GM12878 (cell line): ENCODE measurements at regions not wholly inside any gene's neighbourhood (a gene's known extent, or its start where the extent isn't known, plus 50 kb on each side); places are given as distances from the start of the nearest gene placed in this dataset.

Experiments
- ATAC-seq: fragments of 200-7000 bp; cut with Tn5 transposase; 3 replicates; pipeline ENCODE4 v1.9.1; 2020; ENCODE audit warnings: mild to moderate bottlenecking, moderate library complexity
- BruUV-seq: library from RNA; stranded (reverse); fragments of 400-500 nt; replicated peaks from 2 replicates; lab custom pipeline; 2021; lab: Mats Ljungman, UMichigan
- CTCF ChIA-PET: fragments of 300-600 bp; sonication (Branson Sonifier 250); formaldehyde crosslinking; extraction: SDS; loops from one replicate; lab custom pipeline; 2021; ENCODE audit warnings: inconsistent platforms; lab: Yijun Ruan, JAX
- POLR2A ChIA-PET: fragments of 350-600 bp; formaldehyde crosslinking; extraction: SDS; loops from one replicate; lab custom pipeline; 2021; ENCODE audit warnings: inconsistent platforms; lab: Charles Lee
- RAD21 ChIA-PET: fragments of 300-600 bp; sonication (Branson Sonifier 250); formaldehyde crosslinking; loops from one replicate; lab custom pipeline; 2023; ENCODE audit warnings: antibody characterized with exemption; ENCODE audit not compliant: unreplicated experiment; lab: Charles Lee
- SMC1A ChIA-PET: fragments of 300-600 bp; sonication (Branson Sonifier 250); formaldehyde crosslinking; loops from one replicate; lab custom pipeline; 2023; ENCODE audit not compliant: unreplicated experiment, uncharacterized antibody; lab: Charles Lee
- DNase-seq: peaks from one replicate; pipeline ENCODE4 v3.0.0-alpha.2; 2011; ENCODE audit warnings: low read depth, low spot score
- FAIRE-seq: peaks from 3 replicates; lab custom pipeline; 2011; peaks lifted over from hg19 to GRCh38; lab: Jason Lieb, UNC
- H2AFZ ChIP-seq: 2 replicates; pipeline ENCODE4 v1.6.0; 2011; ENCODE audit warnings: low read depth, low read length, control low read depth; ENCODE audit not compliant: control insufficient read depth
- H3K27ac ChIP-seq: 2 replicates; pipeline ENCODE4 v1.5.1; 2011; ENCODE audit warnings: control low read depth; ENCODE audit not compliant: control insufficient read depth, insufficient read depth
- H3K27me3 ChIP-seq, 2 experiments: replicated peaks in 1 of 2; 2 replicates each; pipeline versions ENCODE4 v1.6.0 to v1.6.1; 2011; ENCODE audit warnings: low read length in 1 of 2; ENCODE audit not compliant: control insufficient read depth in 2 of 2, insufficient read depth in 2 of 2
- H3K36me3 ChIP-seq, 2 experiments: 2 replicates each; pipeline ENCODE4 v1.5.1; 2011; ENCODE audit warnings: low read length in 1 of 2; ENCODE audit not compliant: control insufficient read depth in 2 of 2, insufficient read depth in 2 of 2
- H3K4me1 ChIP-seq: 2 replicates; pipeline ENCODE4 v1.6.1; 2011; ENCODE audit warnings: mild to moderate bottlenecking, low read length, moderate library complexity, mixed read lengths; ENCODE audit not compliant: control insufficient read depth, insufficient read depth
- H3K4me2 ChIP-seq: 2 replicates; pipeline ENCODE4 v1.6.0; 2011; ENCODE audit warnings: control low read depth; ENCODE audit not compliant: control insufficient read depth, insufficient read depth
- H3K4me3 ChIP-seq: fragments of 200-600 bp; sonication (generic); 2 replicates; pipeline ENCODE4 v1.5.1; 2016
- H3K79me2 ChIP-seq: 2 replicates; pipeline ENCODE4 v1.6.0; 2011; ENCODE audit warnings: low read length; ENCODE audit not compliant: control insufficient read depth, insufficient read depth
- H3K9ac ChIP-seq: 2 replicates; pipeline ENCODE4 v1.8.0; 2011; ENCODE audit warnings: low read length, control low read depth, mixed read lengths; ENCODE audit not compliant: control insufficient read depth, insufficient read depth
- H3K9me3 ChIP-seq: replicated peaks from 3 replicates; pipeline ENCODE4 v1.5.1; 2011; ENCODE audit warnings: mild to moderate bottlenecking, low read length; ENCODE audit not compliant: control insufficient read depth, insufficient read depth
- H4K20me1 ChIP-seq: 2 replicates; pipeline ENCODE4 v1.6.0; 2011; ENCODE audit not compliant: control insufficient read depth, insufficient read depth
- ATF7 ChIP-seq: fragments of 450-650 bp; IDR thresholded peaks from 2 replicates; pipeline ENCODE4 v1.6.1; 2016; ENCODE audit warnings: low read depth, mild to moderate bottlenecking
- BHLHE40 ChIP-seq, 2 experiments: fragments of 450-650 bp in 1 of 2; IDR thresholded peaks; 2 replicates each; pipeline ENCODE4 v1.6.1; 2011 to 2017; ENCODE audit warnings: low read depth in 2 of 2, borderline replicate concordance in 1 of 2, improper control_type of control experiment in 1 of 2, low read length in 1 of 2, mild to moderate bottlenecking in 1 of 2
- DPF2 ChIP-seq: fragments of 450-650 bp; IDR thresholded peaks from 2 replicates; pipeline ENCODE4 v1.6.1; 2017; ENCODE audit warnings: mild to moderate bottlenecking
- ESRRA ChIP-seq: IDR thresholded peaks from 2 replicates; pipeline ENCODE4 v1.6.1; 2012; ENCODE audit warnings: mild to moderate bottlenecking, low read length, improper control_type of control experiment
- EZH2 ChIP-seq: IDR thresholded peaks from 2 replicates; pipeline ENCODE4 v1.6.1; 2012; ENCODE audit warnings: low read depth, mild to moderate bottlenecking, control low read depth, inconsistent platforms, low read length, borderline replicate concordance; ENCODE audit not compliant: control insufficient read depth
- KLF5 ChIP-seq: fragments of 450-650 bp; IDR thresholded peaks from 2 replicates; pipeline ENCODE4 v1.6.1; 2014; ENCODE audit warnings: mild to moderate bottlenecking; ENCODE audit not compliant: partially characterized antibody
- NFYB ChIP-seq: IDR thresholded peaks from 2 replicates; pipeline ENCODE4 v1.6.1; 2011; ENCODE audit warnings: low read depth, mild to moderate bottlenecking, low read length, improper control_type of control experiment, moderate library complexity; ENCODE audit not compliant: insufficient read depth
- SMAD5 ChIP-seq: IDR thresholded peaks from 2 replicates; pipeline ENCODE4 v1.6.1; 2016; ENCODE audit warnings: antibody characterized with exemption, low read depth
- SRF ChIP-seq, 2 experiments: IDR thresholded peaks; 2 replicates each; pipeline ENCODE4 v1.6.1; 2011; ENCODE audit warnings: low read depth in 2 of 2, low read length in 2 of 2, mild to moderate bottlenecking in 1 of 2, moderate library complexity in 1 of 2
- TCF3 ChIP-seq: IDR thresholded peaks from 2 replicates; pipeline ENCODE4 v1.6.1; 2012; ENCODE audit warnings: low read depth, mild to moderate bottlenecking, low read length, borderline replicate concordance; ENCODE audit not compliant: insufficient read depth
- ZZZ3 ChIP-seq: IDR thresholded peaks from 2 replicates; pipeline ENCODE4 v1.6.1; 2011; ENCODE audit warnings: low read depth; ENCODE audit not compliant: control insufficient read depth, insufficient read length
- in situ Hi-C: fragments of 300-500 bp; cut with MboI; formaldehyde crosslinking; loops from 9 replicates; pipeline ENCODE4 v1.14.3; 2018; ENCODE audit warnings: mixed read lengths
- intact Hi-C: fragments of 100-400 bp; cut with micrococcal nuclease; formaldehyde crosslinking; loops from one replicate; pipeline ENCODE4 v1.14.2; 2022; ENCODE audit not compliant: unreplicated experiment
- TF ChIP-seq, protein P1 (sequence below): fragments of 450-650 bp; IDR thresholded peaks from 2 replicates; pipeline ENCODE4 v1.6.1; 2016; ENCODE audit warnings: mild to moderate bottlenecking
- TF ChIP-seq, protein P2 (sequence below): fragments of 450-650 bp; IDR thresholded peaks from 2 replicates; pipeline ENCODE4 v1.6.1; 2018; ENCODE audit warnings: mild to moderate bottlenecking, low read depth, moderate library complexity; ENCODE audit not compliant: partially characterized antibody

DNA sequence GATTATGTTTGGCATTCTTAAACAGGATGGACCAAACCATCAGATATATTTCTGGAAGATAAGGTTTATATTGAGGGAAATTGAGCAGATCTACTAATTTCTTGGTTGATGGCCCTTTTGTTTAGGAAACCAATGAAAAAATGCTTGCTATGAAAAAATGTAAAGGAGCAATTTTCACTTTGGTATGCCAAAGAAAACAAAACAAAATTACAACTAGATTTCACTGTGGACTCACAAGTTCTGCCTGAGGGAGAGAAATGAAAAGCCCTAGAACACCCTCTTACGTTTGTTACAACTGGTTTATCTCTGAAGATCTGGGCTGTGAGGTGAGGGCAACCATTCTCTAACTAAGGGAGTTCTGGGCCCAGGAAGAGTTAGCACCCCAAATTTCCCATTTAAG is 122.5 kb upstream of the IL15 start (continued):
- TF ChIP-seq, protein P1, sequence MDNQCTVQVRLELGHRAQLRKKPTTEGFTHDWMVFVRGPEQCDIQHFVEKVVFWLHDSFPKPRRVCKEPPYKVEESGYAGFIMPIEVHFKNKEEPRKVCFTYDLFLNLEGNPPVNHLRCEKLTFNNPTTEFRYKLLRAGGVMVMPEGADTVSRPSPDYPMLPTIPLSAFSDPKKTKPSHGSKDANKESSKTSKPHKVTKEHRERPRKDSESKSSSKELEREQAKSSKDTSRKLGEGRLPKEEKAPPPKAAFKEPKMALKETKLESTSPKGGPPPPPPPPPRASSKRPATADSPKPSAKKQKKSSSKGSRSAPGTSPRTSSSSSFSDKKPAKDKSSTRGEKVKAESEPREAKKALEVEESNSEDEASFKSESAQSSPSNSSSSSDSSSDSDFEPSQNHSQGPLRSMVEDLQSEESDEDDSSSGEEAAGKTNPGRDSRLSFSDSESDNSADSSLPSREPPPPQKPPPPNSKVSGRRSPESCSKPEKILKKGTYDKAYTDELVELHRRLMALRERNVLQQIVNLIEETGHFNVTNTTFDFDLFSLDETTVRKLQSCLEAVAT: no peak
- TF ChIP-seq ESRRA: no peak

DNA sequence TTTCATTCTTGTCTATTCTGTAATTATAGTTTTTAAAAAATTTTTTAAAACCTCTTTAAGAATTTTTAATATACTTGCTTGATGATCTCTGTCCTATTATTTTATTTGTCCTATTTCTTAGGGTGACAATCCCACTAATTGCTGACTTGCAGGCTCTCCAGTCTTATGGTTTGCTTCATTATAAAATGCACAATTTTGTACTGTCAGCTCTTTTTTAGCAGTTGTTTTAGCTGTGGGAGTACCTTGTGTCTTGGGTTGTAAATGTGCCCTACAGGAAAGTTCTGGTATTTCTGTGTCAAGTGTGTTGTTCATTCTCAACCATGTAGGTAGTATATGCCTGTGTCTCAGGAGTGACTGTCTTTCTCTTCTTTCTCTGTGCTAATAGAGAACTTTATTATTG is 118.2 kb upstream of the IL15 start:
- no peak overlapping the region for H3K4me2 ChIP-seq
- no peaks in the 10 kb centered on the region; the same call in 2 of the 3 replicates for H3K9me3 ChIP-seq
- in situ Hi-C loops (no loop called here), intact Hi-C loops (no loop called here)
- no peak for TF ChIP-seq SMAD5
- TF ChIP-seq NFYB: no peak
- TF ChIP-seq KLF5: no peak
- TF ChIP-seq SRF (IDR thresholded peaks at IDR 0.05; ENCODE audit: low read depth in 2 of 2, low read length in 2 of 2): no peak
- no peak for TF ChIP-seq ZZZ3
- no peak for TF ChIP-seq DPF2
- no peak for TF ChIP-seq BHLHE40 (IDR thresholded peaks at IDR 0.05; ENCODE audit: borderline replicate concordance in 1 of 2, low read depth in 2 of 2, low read length in 1 of 2)
- no peak for TF ChIP-seq EZH2
- TF ChIP-seq ATF7: no peak
- TF ChIP-seq, protein P2, sequence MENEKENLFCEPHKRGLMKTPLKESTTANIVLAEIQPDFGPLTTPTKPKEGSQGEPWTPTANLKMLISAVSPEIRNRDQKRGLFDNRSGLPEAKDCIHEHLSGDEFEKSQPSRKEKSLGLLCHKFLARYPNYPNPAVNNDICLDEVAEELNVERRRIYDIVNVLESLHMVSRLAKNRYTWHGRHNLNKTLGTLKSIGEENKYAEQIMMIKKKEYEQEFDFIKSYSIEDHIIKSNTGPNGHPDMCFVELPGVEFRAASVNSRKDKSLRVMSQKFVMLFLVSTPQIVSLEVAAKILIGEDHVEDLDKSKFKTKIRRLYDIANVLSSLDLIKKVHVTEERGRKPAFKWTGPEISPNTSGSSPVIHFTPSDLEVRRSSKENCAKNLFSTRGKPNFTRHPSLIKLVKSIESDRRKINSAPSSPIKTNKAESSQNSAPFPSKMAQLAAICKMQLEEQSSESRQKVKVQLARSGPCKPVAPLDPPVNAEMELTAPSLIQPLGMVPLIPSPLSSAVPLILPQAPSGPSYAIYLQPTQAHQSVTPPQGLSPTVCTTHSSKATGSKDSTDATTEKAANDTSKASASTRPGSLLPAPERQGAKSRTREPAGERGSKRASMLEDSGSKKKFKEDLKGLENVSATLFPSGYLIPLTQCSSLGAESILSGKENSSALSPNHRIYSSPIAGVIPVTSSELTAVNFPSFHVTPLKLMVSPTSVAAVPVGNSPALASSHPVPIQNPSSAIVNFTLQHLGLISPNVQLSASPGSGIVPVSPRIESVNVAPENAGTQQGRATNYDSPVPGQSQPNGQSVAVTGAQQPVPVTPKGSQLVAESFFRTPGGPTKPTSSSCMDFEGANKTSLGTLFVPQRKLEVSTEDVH: no peak
- no peak for TF ChIP-seq TCF3
- H3K36me3 ChIP-seq: no peaks in the 10 kb centered on the region
- ChIA-PET POLR2A (no interaction called here), RAD21 (no interaction called here), SMC1A (no interaction called here), CTCF (no interaction called here)
- H2AFZ ChIP-seq: no peak overlapping the region
- H3K9ac ChIP-seq: no peak overlapping the region
- H3K27ac ChIP-seq: no peak overlapping the region
- H3K4me3 ChIP-seq: no peak overlapping the region
- no peaks in the 10 kb centered on the region for H4K20me1 ChIP-seq
- BruUV-seq: no TSS peak
- no peaks in the 10 kb centered on the region for H3K79me2 ChIP-seq
- DNase-seq (no peak), FAIRE-seq (no peak), ATAC-seq (no peak)
- H3K27me3 ChIP-seq: no peaks in the 10 kb centered on the region
- H3K4me1 ChIP-seq: no peaks in the 10 kb centered on the region
